Esophagus squamous epithelium (tissue), 5 donors: ENCODE measurements at regions not wholly inside any gene's neighbourhood (a gene's known extent, or its start where the extent isn't known, plus 50 kb on each side); places are given as distances from the start of the nearest gene placed in this dataset.

ENCODE experiments used
- DNase-seq: peaks from one replicate; lab custom pipeline; 2025; lab: John Stamatoyannopoulos, UW
- H3K27ac ChIP-seq, 4 donors: fragments of 200-600 bp; sonication (generic); one replicate each; pipeline ENCODE4 v1.5.1; 2016 to 2019; ENCODE audit warnings: mild to moderate bottlenecking in 1 of 4
- H3K27me3 ChIP-seq, 4 donors: fragments of 200-600 bp; sonication (generic); 1 replicate in 3 of 4; 2 replicates in 1 of 4; pipeline versions ENCODE4 v1.5.1 to v1.6.0; 2017 to 2021; ENCODE audit warnings: antibody characterized with exemption in 1 of 4
- H3K36me3 ChIP-seq, 3 donors: fragments of 200-600 bp; sonication (generic); one replicate each; pipeline ENCODE4 v1.5.1; 2016 to 2019
- H3K4me1 ChIP-seq, 3 donors: fragments of 200-600 bp; sonication (generic); one replicate each; pipeline ENCODE4 v1.5.1; 2017 to 2019
- H3K4me3 ChIP-seq, 4 donors: fragments of 200-600 bp; sonication (generic); 1 replicate in 3 of 4; 2 replicates in 1 of 4; pipeline ENCODE4 v1.5.1; 2016 to 2019; ENCODE audit warnings: mild to moderate bottlenecking in 2 of 4, moderate library complexity in 1 of 4
- H3K9me3 ChIP-seq, 3 donors: fragments of 200-600 bp; sonication (generic); one replicate each; pipeline ENCODE4 v1.5.1; 2016 to 2019
- POLR2A ChIP-seq, 4 donors: fragments of 450-650 bp; IDR thresholded peaks; one replicate each; pipeline ENCODE4 v1.6.1; 2017; ENCODE audit warnings: antibody characterized with exemption in 4 of 4, mild to moderate bottlenecking in 4 of 4, moderate library complexity in 3 of 4
- whole genome bisulfite sequencing, 2 donors: methylation state at CpG; one replicate each; pipeline ENCODE4 v1.1.5; 2018; 5-methylcytosine and 5-hydroxymethylcytosine counted together
- intact Hi-C: fragments of 100-400 bp; cut with DNase I; formaldehyde crosslinking; loops from one replicate; pipeline ENCODE4 v1.15.0; 2022
- TF ChIP-seq, protein P1 (sequence below), 6 experiments: fragments of 450-650 bp in 4 of 6; fragments of 200-600 bp in 2 of 6; sonication (generic) in 2 of 6; IDR thresholded peaks; one replicate each; pipeline ENCODE4 v1.5.1; 2016 to 2019; ENCODE audit warnings: antibody characterized with exemption in 6 of 6, mild to moderate bottlenecking in 4 of 6, moderate library complexity in 4 of 6
- donor health status: DM: yes; HTN: yes; CAD: no.

DNA sequence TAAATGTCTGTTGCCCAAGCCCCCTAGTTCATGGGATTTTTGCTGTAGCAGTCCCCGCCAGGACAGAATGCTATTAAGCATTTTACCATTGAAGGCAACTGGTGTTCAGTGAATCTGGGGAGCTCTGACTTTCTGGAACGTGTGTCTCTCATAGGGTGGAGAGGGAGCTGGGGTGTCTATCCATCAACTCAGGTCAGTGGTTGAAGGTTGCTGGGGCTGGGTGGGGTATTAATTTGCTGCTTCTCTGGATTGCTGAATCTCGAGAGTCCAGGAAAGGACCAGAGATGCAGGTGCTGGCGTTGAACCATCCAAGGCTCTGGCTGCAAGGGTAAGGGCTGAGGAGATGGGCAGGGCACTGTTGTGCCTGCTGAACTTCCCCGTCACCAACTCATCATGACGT is 66.8 kb upstream of the NCK2 start:
- Histone ChIP-seq H3K27me3 (no peaks in the 10 kb centered on the region), H3K4me3 (no peak overlapping the region), H3K36me3 (no peaks in the 10 kb centered on the region), H3K9me3 (no peaks in the 10 kb centered on the region), H3K4me1 (peaks cover 0 to 7% (median 0%) of the 10 kb centered on the region in 3 donors), H3K27ac (no peak overlapping the region)
- intact Hi-C loops, result no loop called here
- TF ChIP-seq, protein P1, sequence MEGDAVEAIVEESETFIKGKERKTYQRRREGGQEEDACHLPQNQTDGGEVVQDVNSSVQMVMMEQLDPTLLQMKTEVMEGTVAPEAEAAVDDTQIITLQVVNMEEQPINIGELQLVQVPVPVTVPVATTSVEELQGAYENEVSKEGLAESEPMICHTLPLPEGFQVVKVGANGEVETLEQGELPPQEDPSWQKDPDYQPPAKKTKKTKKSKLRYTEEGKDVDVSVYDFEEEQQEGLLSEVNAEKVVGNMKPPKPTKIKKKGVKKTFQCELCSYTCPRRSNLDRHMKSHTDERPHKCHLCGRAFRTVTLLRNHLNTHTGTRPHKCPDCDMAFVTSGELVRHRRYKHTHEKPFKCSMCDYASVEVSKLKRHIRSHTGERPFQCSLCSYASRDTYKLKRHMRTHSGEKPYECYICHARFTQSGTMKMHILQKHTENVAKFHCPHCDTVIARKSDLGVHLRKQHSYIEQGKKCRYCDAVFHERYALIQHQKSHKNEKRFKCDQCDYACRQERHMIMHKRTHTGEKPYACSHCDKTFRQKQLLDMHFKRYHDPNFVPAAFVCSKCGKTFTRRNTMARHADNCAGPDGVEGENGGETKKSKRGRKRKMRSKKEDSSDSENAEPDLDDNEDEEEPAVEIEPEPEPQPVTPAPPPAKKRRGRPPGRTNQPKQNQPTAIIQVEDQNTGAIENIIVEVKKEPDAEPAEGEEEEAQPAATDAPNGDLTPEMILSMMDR (IDR thresholded peaks at IDR 0.05), result no peak
- TF ChIP-seq POLR2A (IDR thresholded peaks at IDR 0.05), result no peak
- no peak for DNase-seq
- WGBS, 2 donors, result 78 to 80% methylated on average over 5 to 6 of the region's 6 CpGs

DNA sequence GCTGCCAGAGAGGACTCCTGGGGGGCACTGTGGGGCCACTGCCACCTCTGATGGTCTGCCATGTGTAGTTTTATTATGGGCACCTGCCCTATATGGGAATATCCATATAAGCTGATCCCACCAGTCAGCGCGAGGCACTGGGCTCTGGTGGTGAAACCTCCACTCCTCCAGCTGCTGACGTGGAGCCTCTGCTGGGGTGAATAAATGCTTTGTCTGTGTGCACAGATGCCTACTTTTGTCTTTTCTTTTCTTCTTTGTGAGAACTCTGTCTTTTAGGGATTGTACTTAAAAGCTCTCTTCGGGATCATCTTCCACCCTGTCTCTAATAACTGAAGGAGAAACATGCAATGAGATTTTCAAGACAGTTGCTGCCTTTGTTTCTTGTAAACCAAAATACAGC is 68.9 kb upstream of the NCK2 start:
- no peaks in the 10 kb centered on the region for H3K36me3 ChIP-seq
- DNase-seq, result no peak
- intact Hi-C loops, result no loop called here
- 64 to 85% methylated on average over 3 to 4 of the region's 4 CpGs for WGBS, 2 donors
- no peaks in the 10 kb centered on the region for H3K27me3 ChIP-seq
- no peak for TF ChIP-seq POLR2A (IDR thresholded peaks at IDR 0.05)
- TF ChIP-seq, protein P1 (IDR thresholded peaks at IDR 0.05), result no peak
- no peak overlapping the region for H3K4me3 ChIP-seq
- no peaks in the 10 kb centered on the region for H3K9me3 ChIP-seq
- no peak overlapping the region for H3K27ac ChIP-seq
- H3K4me1 ChIP-seq, result peaks cover 0 to 14% (median 0%) of the 10 kb centered on the region in 3 donors

DNA sequence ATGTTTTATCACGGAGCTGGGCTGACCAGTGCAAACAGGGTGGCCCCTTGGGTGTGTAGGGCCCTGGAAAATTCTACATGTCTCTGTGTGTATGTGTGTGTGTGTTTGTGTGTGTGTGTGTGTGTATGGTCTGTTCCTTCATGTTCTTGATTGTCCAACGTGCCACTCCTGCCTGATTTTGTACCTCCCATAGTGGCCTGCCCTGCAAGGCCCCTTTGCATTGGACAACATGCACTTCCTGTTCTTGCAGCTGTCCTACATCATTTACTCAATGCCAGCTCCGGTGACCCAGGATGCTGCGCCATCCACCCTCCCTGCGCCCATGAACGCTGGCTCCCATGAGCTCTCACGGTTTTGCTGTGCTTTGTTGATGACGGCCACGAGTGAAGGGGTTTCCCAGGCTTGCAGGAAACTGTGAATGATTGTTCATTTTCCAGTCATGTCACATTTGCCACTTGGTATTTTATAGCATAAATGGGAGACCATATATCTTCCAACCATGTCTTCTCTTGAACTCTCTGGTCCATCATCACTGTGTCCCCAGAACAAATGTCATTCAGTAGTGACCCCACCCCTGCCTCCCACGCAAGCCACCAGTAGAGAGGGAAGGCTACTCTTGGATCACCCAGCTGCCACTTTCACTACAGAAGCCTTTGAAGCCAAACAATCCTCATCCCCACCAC is 69.7 kb upstream of the NCK2 start:
- no peak for TF ChIP-seq POLR2A (IDR thresholded peaks at IDR 0.05)
- TF ChIP-seq, protein P1 (IDR thresholded peaks at IDR 0.05), result no peak
- no peak for DNase-seq
- intact Hi-C loops, result no loop called here
- Histone ChIP-seq H3K9me3 (no peaks in the 10 kb centered on the region), H3K27me3 (no peaks in the 10 kb centered on the region), H3K4me3 (no peak overlapping the region), H3K27ac (peak overlapping the region in 1 of 4 donors; percentile 17), H3K4me1 (peaks cover 0 to 21% (median 0%) of the 10 kb centered on the region in 3 donors), H3K36me3 (no peaks in the 10 kb centered on the region)
- WGBS, 2 donors, result 75 to 78% methylated on average over 10 of the region's 10 CpGs

DNA sequence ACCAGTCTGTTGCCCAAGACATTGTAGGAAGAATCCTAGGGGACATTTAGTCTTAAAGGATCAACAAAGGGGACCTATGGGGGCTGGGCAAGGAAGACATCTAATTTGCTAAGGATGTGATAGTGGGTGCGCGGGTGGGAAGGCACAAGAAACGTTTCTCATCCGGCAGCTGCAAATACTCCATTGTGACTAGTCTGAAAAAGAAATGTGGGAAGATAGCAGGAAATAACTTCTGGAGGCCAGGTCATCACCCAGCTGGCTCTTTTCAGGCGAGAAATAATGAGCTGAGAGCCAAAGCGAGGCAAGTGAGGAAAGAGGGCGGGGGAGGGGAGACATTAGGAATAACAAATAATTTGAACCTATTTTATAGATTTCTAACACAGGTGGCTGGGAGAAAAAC is 70.3 kb upstream of the NCK2 start:
- intact Hi-C loops, result no loop called here
- H3K4me3 ChIP-seq, result no peak overlapping the region
- TF ChIP-seq POLR2A (IDR thresholded peaks at IDR 0.05), result no peak
- TF ChIP-seq, protein P1 (IDR thresholded peaks at IDR 0.05), result no peak
- 48 to 67% methylated on average over 7 of the region's 7 CpGs for WGBS, 2 donors
- H3K4me1 ChIP-seq, result peaks cover 0 to 21% (median 0%) of the 10 kb centered on the region in 3 donors
- H3K27ac ChIP-seq, result peak overlapping the region in 1 of 4 donors; percentile 17
- H3K27me3 ChIP-seq, result peaks cover 0 to 5% (median 0%) of the 10 kb centered on the region in 4 donors
- H3K9me3 ChIP-seq, result no peaks in the 10 kb centered on the region
- no peaks in the 10 kb centered on the region for H3K36me3 ChIP-seq
- no peak for DNase-seq

DNA sequence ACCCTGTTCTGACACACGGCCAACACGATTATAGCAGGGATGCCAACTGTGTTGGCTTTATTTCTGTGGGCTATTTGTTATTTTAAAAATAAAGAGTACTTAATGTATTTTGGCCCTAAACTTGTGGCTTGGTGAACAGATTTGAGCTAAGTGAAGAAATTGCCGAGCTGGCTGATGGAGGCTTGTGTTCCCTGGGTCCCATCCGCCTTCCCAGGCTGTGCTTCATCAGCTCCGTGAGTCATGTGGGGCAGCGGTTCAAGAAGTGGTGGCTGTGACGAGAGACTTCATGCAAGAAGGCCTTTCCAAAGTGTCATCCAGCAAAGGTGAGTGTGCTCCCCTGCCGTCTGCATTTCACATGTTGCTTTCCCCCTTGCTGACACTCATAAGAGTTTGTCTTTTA is 73.6 kb upstream of the NCK2 start:
- Histone ChIP-seq H3K4me3 (no peak overlapping the region), H3K27ac (peak overlapping the region in 1 of 4 donors; percentile 21), H3K36me3 (no peaks in the 10 kb centered on the region), H3K9me3 (peaks cover 0 to 1% (median 0%) of the 10 kb centered on the region in 3 donors), H3K27me3 (peaks cover 0 to 5% (median 0%) of the 10 kb centered on the region in 4 donors), H3K4me1 (peaks cover 0 to 21% (median 0%) of the 10 kb centered on the region in 3 donors)
- 31 to 49% methylated on average over 8 of the region's 8 CpGs for WGBS, 2 donors
- no peak for DNase-seq
- no peak for TF ChIP-seq POLR2A (IDR thresholded peaks at IDR 0.05)
- TF ChIP-seq, protein P1 (IDR thresholded peaks at IDR 0.05), result no peak
- intact Hi-C loops, result no loop called here
